Endothelial cell of umbilical vein (primary cell): ENCODE measurements at regions not wholly inside any gene's neighbourhood (a gene's known extent, or its start where the extent isn't known, plus 50 kb on each side); places are given as distances from the start of the nearest gene placed in this dataset.

Experiments used
- BruUV-seq: library from RNA; stranded (reverse); fragments of 400-500 nt; replicated peaks from 2 replicates; lab custom pipeline; 2021; lab: Mats Ljungman, UMichigan
- CTCF ChIA-PET: fragments of 300-600, 350-600 bp; sonication (Branson Sonifier 250); formaldehyde crosslinking; loops from one replicate; lab custom pipeline; 2021; ENCODE audit warnings: antibody characterized with exemption, inconsistent platforms; lab: Charles Lee
- POLR2A ChIA-PET: fragments of 300-600, 350-600 bp; sonication (Branson Sonifier 250); formaldehyde crosslinking; loops from one replicate; lab custom pipeline; 2021; ENCODE audit warnings: antibody characterized with exemption, inconsistent platforms; lab: Charles Lee
- DNase-seq: peaks from one replicate; pipeline ENCODE4 v3.0.0-alpha.2; 2011; ENCODE audit warnings: low read depth, low spot score
- FAIRE-seq: peaks from 2 replicates; lab custom pipeline; 2011; peaks lifted over from hg19 to GRCh38; lab: Jason Lieb, UNC
- H2AFZ ChIP-seq: 2 replicates; pipeline ENCODE4 v1.6.0; 2012; ENCODE audit warnings: low read depth, low read length, control low read depth, inconsistent platforms
- H3K27ac ChIP-seq: 2 replicates; pipeline ENCODE4 v1.5.1; 2011; ENCODE audit warnings: low read depth, mild to moderate bottlenecking, control low read depth, low read length, moderate library complexity; ENCODE audit not compliant: insufficient read depth
- H3K27me3 ChIP-seq, 2 experiments: 2 replicates each; pipeline versions ENCODE4 v1.6.0 to v1.6.1; 2011; ENCODE audit warnings: low read length in 2 of 2, mixed read lengths in 1 of 2; ENCODE audit not compliant: control insufficient read depth in 2 of 2, insufficient read depth in 2 of 2
- H3K36me3 ChIP-seq, 2 experiments: 2 replicates in 1 of 2; 3 replicates in 1 of 2; pipeline ENCODE4 v1.5.1; 2011; ENCODE audit warnings: low read length in 2 of 2, mild to moderate bottlenecking in 1 of 2, moderate library complexity in 1 of 2; ENCODE audit not compliant: control insufficient read depth in 2 of 2, insufficient read depth in 2 of 2; ENCODE audit errors: extremely low read depth in 1 of 2
- H3K4me1 ChIP-seq: 3 replicates; pipeline ENCODE4 v1.5.1; 2011; ENCODE audit warnings: mild to moderate bottlenecking, low read length; ENCODE audit not compliant: control insufficient read depth, insufficient read depth; ENCODE audit errors: extremely low read depth
- H3K4me2 ChIP-seq: 2 replicates; pipeline ENCODE4 v1.6.1; 2011; ENCODE audit warnings: low read length, control low read depth, mixed read lengths; ENCODE audit not compliant: insufficient read depth
- H3K4me3 ChIP-seq, 3 experiments: fragments of 200-600 bp in 1 of 3; sonication (generic), shearing (Covaris generic) in 1 of 3; replicated peaks in 1 of 3; 2 replicates each; pipeline ENCODE4 v1.5.1; 2011 to 2016; ENCODE audit warnings: control low read depth in 3 of 3, low read length in 3 of 3, mild to moderate bottlenecking in 2 of 3, inconsistent platforms in 1 of 3, low read depth in 1 of 3, moderate library complexity in 1 of 3; ENCODE audit not compliant: insufficient read depth in 1 of 3
- H3K79me2 ChIP-seq: 2 replicates; pipeline ENCODE4 v1.6.0; 2012; ENCODE audit warnings: low read length, inconsistent platforms; ENCODE audit not compliant: control insufficient read depth, insufficient read depth
- H3K9ac ChIP-seq: replicated peaks from 2 replicates; pipeline ENCODE3; 2011; ENCODE audit warnings: low read length, control low read depth; ENCODE audit not compliant: insufficient read depth; ENCODE audit errors: extremely low read depth
- H3K9me1 ChIP-seq: replicated peaks from 3 replicates; pipeline ENCODE4 v1.6.0; 2011; ENCODE audit warnings: mild to moderate bottlenecking, low read length; ENCODE audit not compliant: control insufficient read depth, insufficient read depth; ENCODE audit errors: extremely low read depth
- H3K9me3 ChIP-seq: replicated peaks from 2 replicates; pipeline ENCODE4 v1.5.1; 2012; ENCODE audit warnings: low read length, inconsistent platforms; ENCODE audit not compliant: control insufficient read depth, insufficient read depth
- H4K20me1 ChIP-seq: replicated peaks from 2 replicates; pipeline ENCODE3; 2011; ENCODE audit warnings: mild to moderate bottlenecking, low read length; ENCODE audit not compliant: control insufficient read depth, insufficient read depth; ENCODE audit errors: extremely low read depth
- CTCF ChIP-seq, 2 donors: IDR thresholded peaks; 1 replicate in 1 of 2; 2 replicates in 1 of 2; pipeline ENCODE4 v1.5.1; 2011; ENCODE audit warnings: low read length in 2 of 2, mild to moderate bottlenecking in 2 of 2, moderate library complexity in 2 of 2, control low read depth in 1 of 2, inconsistent platforms in 1 of 2, low read depth in 1 of 2; ENCODE audit not compliant: insufficient read depth in 1 of 2; ENCODE audit errors: extremely low read depth in 1 of 2
- EZH2 ChIP-seq: IDR thresholded peaks from 2 replicates; pipeline ENCODE4 v1.6.1; 2012; ENCODE audit warnings: borderline replicate concordance, low read depth, mild to moderate bottlenecking, moderate library complexity, low read length, inconsistent platforms; ENCODE audit not compliant: severe bottlenecking
- FOS ChIP-seq: IDR thresholded peaks from 2 replicates; pipeline ENCODE4 v1.6.1; 2011; ENCODE audit warnings: mild to moderate bottlenecking, low read length, moderate library complexity, borderline replicate concordance; ENCODE audit not compliant: insufficient read depth
- GATA2 ChIP-seq: IDR thresholded peaks from 2 replicates; pipeline ENCODE4 v1.7.0; 2011; ENCODE audit warnings: low read depth, mild to moderate bottlenecking, moderate library complexity, mixed read lengths, low read length; ENCODE audit not compliant: insufficient read length, insufficient read depth
- JUN ChIP-seq: IDR thresholded peaks from 2 replicates; pipeline ENCODE4 v1.6.1; 2011; ENCODE audit warnings: borderline replicate concordance, low read depth; ENCODE audit not compliant: insufficient read length, insufficient read depth
- MYC ChIP-seq: IDR thresholded peaks from one replicate; pipeline ENCODE4 v1.6.1; 2011; ENCODE audit warnings: mild to moderate bottlenecking, low read depth, low read length
- POLR2A ChIP-seq: IDR thresholded peaks from 2 replicates; pipeline ENCODE4 v1.6.1; 2012; ENCODE audit warnings: low read depth, mild to moderate bottlenecking, control low read depth, low read length
- POLR2AphosphoS5 ChIP-seq: IDR thresholded peaks from 2 replicates; pipeline ENCODE4 v1.6.1; 2012; ENCODE audit warnings: low read depth, mild to moderate bottlenecking, control low read depth, low read length, moderate library complexity; ENCODE audit not compliant: insufficient read depth
- dilution Hi-C: fragments of 300-500 bp; cut with MboI; formaldehyde crosslinking; loops from one replicate; pipeline ENCODE4 v1.15.0; 2019; ENCODE audit warnings: low sequenced_read_pairs; ENCODE audit not compliant: extremely low pct_ligation_motif_present
- intact Hi-C: fragments of 100-400 bp; cut with micrococcal nuclease; formaldehyde crosslinking; loops from one replicate; pipeline ENCODE4 v1.10.0; 2022
- TF ChIP-seq, protein P1 (sequence below): IDR thresholded peaks from 2 replicates; pipeline ENCODE4 v1.6.1; 2011; ENCODE audit not compliant: insufficient read depth, insufficient read length

- no TSS peak for BruUV-seq
- CTCF ChIA-PET = no interaction called here
- H3K4me1 ChIP-seq = no peaks in the 10 kb centered on the region
- no peaks in the 10 kb centered on the region for H4K20me1 ChIP-seq
- no peaks in the 10 kb centered on the region for H3K79me2 ChIP-seq
- H3K9me3 ChIP-seq = no peaks in the 10 kb centered on the region
- H3K9ac ChIP-seq = no peak overlapping the region
- H3K9me1 ChIP-seq = no peaks in the 10 kb centered on the region
- no peak overlapping the region for H2AFZ ChIP-seq
- H3K4me2 ChIP-seq = no peak overlapping the region
- POLR2A ChIA-PET = no interaction called here
- no peak overlapping the region for H3K4me3 ChIP-seq
- FAIRE-seq (no peak), DNase-seq (no peak)
- H3K27ac ChIP-seq = no peak overlapping the region
- H3K36me3 ChIP-seq = no peaks in the 10 kb centered on the region
- dilution Hi-C loops = no loop called here
- TF ChIP-seq POLR2AphosphoS5 (no peak), CTCF (IDR thresholded peaks at IDR 0.05; ENCODE audit: extremely low read depth in 1 of 2, insufficient read depth in 1 of 2, low read depth in 1 of 2, low read length in 2 of 2) (no peak), FOS (no peak), JUN (no peak), MYC (no peak), EZH2 (no peak), POLR2A (no peak), GATA2 (no peak)
- TF ChIP-seq, protein P1, sequence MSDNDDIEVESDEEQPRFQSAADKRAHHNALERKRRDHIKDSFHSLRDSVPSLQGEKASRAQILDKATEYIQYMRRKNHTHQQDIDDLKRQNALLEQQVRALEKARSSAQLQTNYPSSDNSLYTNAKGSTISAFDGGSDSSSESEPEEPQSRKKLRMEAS = no peak
- H3K27me3 ChIP-seq = no peaks in the 10 kb centered on the region
- intact Hi-C loops = no loop called here
Observed at GRCh38 chr2:126846241-126846640, 52.4 kb upstream of the TEX51 start.
